Hepatocyte (in vitro differentiated cells): ENCODE measurements at regions not wholly inside any gene's neighbourhood (a gene's known extent, or its start where the extent isn't known, plus 50 kb on each side); places are given as distances from the start of the nearest gene placed in this dataset.

Experiments
- DNase-seq: peaks from one replicate; pipeline ENCODE4 v3.0.0-alpha.2; 2016; ENCODE audit warnings: low spot score
- H2AFZ ChIP-seq: fragments of 200-600 bp; sonication (generic); 2 replicates; pipeline ENCODE4 v1.6.0; 2016; ENCODE audit warnings: antibody characterized with exemption, mild to moderate bottlenecking
- H3K27ac ChIP-seq: fragments of 200-600 bp; sonication (generic); 2 replicates; pipeline ENCODE4 v1.5.1; 2016; ENCODE audit warnings: mild to moderate bottlenecking
- H3K27me3 ChIP-seq: fragments of 200-600 bp; sonication (generic); 2 replicates; pipeline ENCODE4 v1.6.1; 2016
- H3K36me3 ChIP-seq: fragments of 200-600 bp; sonication (generic); replicated peaks from 2 replicates; pipeline ENCODE4 v1.5.1; 2016; ENCODE audit warnings: low read depth; ENCODE audit not compliant: insufficient read depth
- H3K4me1 ChIP-seq: fragments of 200-600 bp; sonication (generic); 2 replicates; pipeline ENCODE4 v1.5.1; 2016; ENCODE audit warnings: mild to moderate bottlenecking, moderate library complexity; ENCODE audit not compliant: insufficient read depth
- H3K4me2 ChIP-seq: fragments of 200-600 bp; sonication (generic); 2 replicates; pipeline ENCODE4 v1.6.0; 2016
- H3K4me3 ChIP-seq: fragments of 200-600 bp; sonication (generic); 2 replicates; pipeline ENCODE4 v1.5.1; 2016; ENCODE audit warnings: mild to moderate bottlenecking
- H3K79me2 ChIP-seq: fragments of 200-600 bp; sonication (generic); 2 replicates; pipeline ENCODE4 v1.6.0; 2017; ENCODE audit warnings: mild to moderate bottlenecking
- H3K9me2 ChIP-seq: fragments of 200-600 bp; sonication (generic); replicated peaks from 2 replicates; pipeline ENCODE4 v1.6.0; 2017; ENCODE audit warnings: mild to moderate bottlenecking; ENCODE audit not compliant: insufficient read depth
- H3K9me3 ChIP-seq: fragments of 200-600 bp; sonication (generic); 2 replicates; pipeline ENCODE4 v1.5.1; 2016; ENCODE audit warnings: low read depth, mild to moderate bottlenecking
- H4K20me1 ChIP-seq: fragments of 200-600 bp; sonication (generic); 2 replicates; pipeline ENCODE4 v1.6.0; 2016; ENCODE audit warnings: mild to moderate bottlenecking; ENCODE audit not compliant: insufficient read depth, poor library complexity, severe bottlenecking
- CTCF ChIP-seq: fragments of 200-600 bp; sonication (generic); IDR thresholded peaks from 2 replicates; pipeline ENCODE4 v1.5.1; 2016; ENCODE audit warnings: antibody characterized with exemption, mild to moderate bottlenecking; ENCODE audit not compliant: poor library complexity
- EZH2 ChIP-seq: fragments of 200-600 bp; sonication (generic); IDR thresholded peaks from 2 replicates; pipeline ENCODE4 v1.6.1; 2016; ENCODE audit warnings: antibody characterized with exemption, mild to moderate bottlenecking, borderline replicate concordance
- EZH2phosphoT487 ChIP-seq: fragments of 200-600 bp; sonication (generic); IDR thresholded peaks from one replicate; pipeline ENCODE4 v1.6.1; 2018; ENCODE audit warnings: antibody characterized with exemption, mild to moderate bottlenecking, low read depth, moderate library complexity; ENCODE audit not compliant: unreplicated experiment, severe bottlenecking
- WGBS: methylation state at CpG from one replicate; pipeline ENCODE4 v1.1.6; 2016; ENCODE audit warnings: low lambda C conversion rate; ENCODE audit errors: missing lambda C conversion rate; 5-methylcytosine and 5-hydroxymethylcytosine counted together

DNA sequence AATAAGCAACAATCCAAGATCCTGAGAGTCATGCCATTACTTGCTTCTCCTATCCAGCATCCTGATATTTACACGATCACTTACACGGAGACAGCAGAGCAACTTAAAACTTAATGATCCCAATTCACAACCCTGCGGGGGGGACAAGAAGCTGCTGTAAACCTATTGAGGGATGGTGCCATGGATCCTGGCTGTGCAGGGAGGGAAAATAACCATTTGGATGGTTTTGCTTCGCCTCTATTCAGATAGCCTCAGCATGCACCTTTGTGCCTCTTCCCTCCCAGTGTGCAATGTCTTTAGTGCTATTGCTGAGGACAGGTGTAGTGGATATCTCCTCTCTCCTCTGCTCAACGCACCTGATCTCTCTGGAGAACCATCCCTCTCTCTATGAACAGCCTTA is 89.7 kb upstream of the PPARGC1A start:
- Histone ChIP-seq H3K36me3 (no peaks in the 10 kb centered on the region), H3K9me3 (no peaks in the 10 kb centered on the region), H3K79me2 (no peaks in the 10 kb centered on the region), H2AFZ (no peak overlapping the region), H3K4me1 (peaks cover 5% of the 10 kb centered on the region), H3K27me3 (no peaks in the 10 kb centered on the region), H3K4me2 (no peak overlapping the region), H3K9me2 (no peaks in the 10 kb centered on the region), H4K20me1 (no peaks in the 10 kb centered on the region), H3K27ac (no peak overlapping the region), H3K4me3 (no peak overlapping the region)
- WGBS = 58% methylated on average over 5 of the region's 5 CpGs
- TF ChIP-seq EZH2phosphoT487 (no peak), CTCF (no peak), EZH2 (no peak)
- DNase-seq = no peak

DNA sequence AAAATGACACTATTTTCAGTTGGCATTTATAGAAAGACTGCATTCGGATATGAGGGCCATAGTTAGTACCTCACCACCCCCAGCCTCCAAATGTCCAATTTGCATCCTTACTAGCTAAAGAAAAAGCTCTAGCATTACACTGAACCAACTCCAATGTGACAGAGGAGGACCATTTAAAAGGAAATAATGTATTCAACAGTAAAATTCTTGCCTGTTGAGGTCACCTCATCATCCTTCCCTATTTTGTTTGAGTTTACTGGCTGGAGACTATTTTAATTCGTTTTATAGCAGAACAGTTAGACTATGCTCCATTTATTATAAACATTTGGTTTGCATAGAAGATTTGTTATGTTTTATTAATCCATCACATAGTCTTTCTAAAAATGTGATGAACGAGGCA is 88.2 kb upstream of the PPARGC1A start:
- WGBS = 60% methylated on average over 3 of the region's 3 CpGs
- H3K4me3 ChIP-seq = no peak overlapping the region
- H3K4me1 ChIP-seq = peaks cover 5% of the 10 kb centered on the region
- no peaks in the 10 kb centered on the region for H3K79me2 ChIP-seq
- DNase-seq = no peak
- no peaks in the 10 kb centered on the region for H3K27me3 ChIP-seq
- no peak overlapping the region for H3K27ac ChIP-seq
- H3K9me3 ChIP-seq = no peaks in the 10 kb centered on the region
- no peak overlapping the region for H3K4me2 ChIP-seq
- H3K9me2 ChIP-seq = no peaks in the 10 kb centered on the region
- H3K36me3 ChIP-seq = no peaks in the 10 kb centered on the region
- no peak overlapping the region for H2AFZ ChIP-seq
- H4K20me1 ChIP-seq = no peaks in the 10 kb centered on the region
- TF ChIP-seq EZH2phosphoT487 = no peak
- no peak for TF ChIP-seq EZH2
- no peak for TF ChIP-seq CTCF

- DNase-seq = no peak
- Histone ChIP-seq H3K9me3 (no peaks in the 10 kb centered on the region), H3K9me2 (no peaks in the 10 kb centered on the region), H3K4me2 (no peak overlapping the region), H2AFZ (no peak overlapping the region), H3K79me2 (no peaks in the 10 kb centered on the region), H3K4me1 (peaks cover 3% of the 10 kb centered on the region), H3K4me3 (no peak overlapping the region), H4K20me1 (no peaks in the 10 kb centered on the region), H3K36me3 (no peaks in the 10 kb centered on the region), H3K27me3 (no peaks in the 10 kb centered on the region), H3K27ac (no peak overlapping the region)
- no peak for TF ChIP-seq EZH2
- TF ChIP-seq EZH2phosphoT487 = no peak
- no peak for TF ChIP-seq CTCF
- 94% methylated on average over 2 of the region's 2 CpGs for WGBS
Measured at GRCh38 chr4:23976423-23976822, 86.6 kb upstream of the PPARGC1A start.

- no peak for DNase-seq
- no peaks in the 10 kb centered on the region for H3K4me1 ChIP-seq
- H3K27ac ChIP-seq = no peak overlapping the region
- H3K4me2 ChIP-seq = no peak overlapping the region
- 74% methylated on average over 1 of the region's 1 CpG for WGBS
- H3K36me3 ChIP-seq = no peaks in the 10 kb centered on the region
- H3K4me3 ChIP-seq = no peak overlapping the region
- TF ChIP-seq EZH2 = no peak
- TF ChIP-seq CTCF = no peak
- TF ChIP-seq EZH2phosphoT487 = no peak
- H3K27me3 ChIP-seq = no peaks in the 10 kb centered on the region
- no peaks in the 10 kb centered on the region for H3K9me2 ChIP-seq
- no peaks in the 10 kb centered on the region for H3K79me2 ChIP-seq
- no peaks in the 10 kb centered on the region for H3K9me3 ChIP-seq
- H4K20me1 ChIP-seq = no peaks in the 10 kb centered on the region
- H2AFZ ChIP-seq = no peak overlapping the region
Measured at GRCh38 chr4:23973308-23973855, 83.5 kb upstream of the PPARGC1A start.
